Mucosa of descending colon (tissue), 3 donors: ENCODE measurements at regions not wholly inside any gene's neighbourhood (a gene's known extent, or its start where the extent isn't known, plus 50 kb on each side); places are given as distances from the start of the nearest gene placed in this dataset.

Source experiments
- ATAC-seq: fragments of 200-7000 bp; cut with Tn5 transposase; one replicate; pipeline ENCODE4 v1.9.1; 2020; ENCODE audit warnings: mild to moderate bottlenecking, moderate library complexity
- DNase-seq, 3 donors: peaks; one replicate each; pipeline ENCODE4 v3.0.0-alpha.2; 2020
- H3K36me3 ChIP-seq: fragments of 200-600 bp; one replicate; pipeline ENCODE4 v1.8.0; 2021; ENCODE audit warnings: low read depth, mild to moderate bottlenecking
- H3K4me1 ChIP-seq: fragments of 200-600 bp; one replicate; pipeline ENCODE4 v1.8.0; 2021; ENCODE audit warnings: low read depth, mild to moderate bottlenecking
- H3K4me3 ChIP-seq: fragments of 200-600 bp; one replicate; pipeline ENCODE4 v1.8.0; 2021; ENCODE audit warnings: mild to moderate bottlenecking
- H3K9me3 ChIP-seq: fragments of 200-600 bp; one replicate; pipeline ENCODE4 v1.8.0; 2021; ENCODE audit warnings: mild to moderate bottlenecking
- intact Hi-C, 2 donors: fragments of 100-400 bp; cut with DNase I in 1 of 2; cut with micrococcal nuclease in 1 of 2; formaldehyde crosslinking; loops; one replicate each; pipeline versions ENCODE4 v1.11.0 to v1.11.1; 2022; cut with DNase I, micrococcal nuclease
- TF ChIP-seq, protein P1 (sequence below): fragments of 200-600 bp; IDR thresholded peaks from one replicate; pipeline ENCODE4 v1.8.0; 2022; ENCODE audit warnings: antibody characterized with exemption, mild to moderate bottlenecking
- donor health status: DM: no; HTN: no; CAD: no; lungs with moderate emphysema.
- donor health status: DM: no; HTN: no; CAD: no.
- donor health status: DM: no; HTN: yes; CAD: no.

- ATAC-seq (no peak), DNase-seq (no peak)
- TF ChIP-seq, protein P1, sequence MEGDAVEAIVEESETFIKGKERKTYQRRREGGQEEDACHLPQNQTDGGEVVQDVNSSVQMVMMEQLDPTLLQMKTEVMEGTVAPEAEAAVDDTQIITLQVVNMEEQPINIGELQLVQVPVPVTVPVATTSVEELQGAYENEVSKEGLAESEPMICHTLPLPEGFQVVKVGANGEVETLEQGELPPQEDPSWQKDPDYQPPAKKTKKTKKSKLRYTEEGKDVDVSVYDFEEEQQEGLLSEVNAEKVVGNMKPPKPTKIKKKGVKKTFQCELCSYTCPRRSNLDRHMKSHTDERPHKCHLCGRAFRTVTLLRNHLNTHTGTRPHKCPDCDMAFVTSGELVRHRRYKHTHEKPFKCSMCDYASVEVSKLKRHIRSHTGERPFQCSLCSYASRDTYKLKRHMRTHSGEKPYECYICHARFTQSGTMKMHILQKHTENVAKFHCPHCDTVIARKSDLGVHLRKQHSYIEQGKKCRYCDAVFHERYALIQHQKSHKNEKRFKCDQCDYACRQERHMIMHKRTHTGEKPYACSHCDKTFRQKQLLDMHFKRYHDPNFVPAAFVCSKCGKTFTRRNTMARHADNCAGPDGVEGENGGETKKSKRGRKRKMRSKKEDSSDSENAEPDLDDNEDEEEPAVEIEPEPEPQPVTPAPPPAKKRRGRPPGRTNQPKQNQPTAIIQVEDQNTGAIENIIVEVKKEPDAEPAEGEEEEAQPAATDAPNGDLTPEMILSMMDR = no peak
- Histone ChIP-seq H3K4me3 (no peak overlapping the region), H3K36me3 (no peaks in the 10 kb centered on the region), H3K9me3 (no peaks in the 10 kb centered on the region), H3K4me1 (no peaks in the 10 kb centered on the region)
- intact Hi-C loops = no loop called here
These were observed 189.7 kb downstream of the BCAT1 start for GRCh38 chr12:24759155-24759554.

GRCh38 chr12:24756479-24757024, 192.3 kb downstream of the BCAT1 start:
- intact Hi-C loops = no loop called here
- no peak for DNase-seq
- no peaks in the 10 kb centered on the region for H3K36me3 ChIP-seq
- no peaks in the 10 kb centered on the region for H3K4me1 ChIP-seq
- no peak for ATAC-seq
- H3K4me3 ChIP-seq = no peak overlapping the region
- TF ChIP-seq, protein P1 = no peak
- no peaks in the 10 kb centered on the region for H3K9me3 ChIP-seq

GRCh38 chr12:24754690-24755638, 193.9 kb downstream of the BCAT1 start:
- ATAC-seq = no peak
- no peaks in the 10 kb centered on the region for H3K4me1 ChIP-seq
- no peak for DNase-seq
- TF ChIP-seq, protein P1 = no peak
- no peaks in the 10 kb centered on the region for H3K9me3 ChIP-seq
- intact Hi-C loops = no loop called here
- H3K4me3 ChIP-seq = no peak overlapping the region
- H3K36me3 ChIP-seq = no peaks in the 10 kb centered on the region

GRCh38 chr12:24752763-24753462, 196.0 kb downstream of the BCAT1 start:
- no peaks in the 10 kb centered on the region for H3K9me3 ChIP-seq
- H3K4me1 ChIP-seq = no peaks in the 10 kb centered on the region
- H3K36me3 ChIP-seq = no peaks in the 10 kb centered on the region
- DNase-seq = no peak
- TF ChIP-seq, protein P1 = no peak
- no peak for ATAC-seq
- intact Hi-C loops = no loop called here
- H3K4me3 ChIP-seq = no peak overlapping the region

DNA sequence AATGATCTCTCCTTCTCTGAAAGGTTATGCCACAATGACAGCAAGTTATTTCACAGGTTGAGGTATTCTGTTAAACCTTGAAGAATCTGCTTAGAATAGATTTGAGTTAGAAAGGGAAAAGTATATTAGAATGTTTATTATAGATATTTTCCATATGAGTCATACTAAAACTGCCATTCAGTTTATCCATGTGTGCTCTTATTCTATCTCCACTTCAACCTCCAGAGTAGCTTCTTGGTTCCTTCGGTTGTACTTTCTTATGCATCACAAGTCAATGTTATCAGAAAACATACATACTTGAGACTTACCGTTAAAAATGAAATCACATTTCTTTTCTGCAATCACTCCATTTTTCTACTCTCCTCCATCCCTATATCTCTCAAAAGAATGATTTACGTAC, 197.7 kb downstream of the BCAT1 start:
- no peak for ATAC-seq
- intact Hi-C loops = no loop called here
- Histone ChIP-seq H3K36me3 (no peaks in the 10 kb centered on the region), H3K4me1 (no peaks in the 10 kb centered on the region), H3K4me3 (no peak overlapping the region), H3K9me3 (no peaks in the 10 kb centered on the region)
- no peak for DNase-seq
- TF ChIP-seq, protein P1 = no peak
